AG09319 (cell line): ENCODE measurements at regions not wholly inside any gene's neighbourhood (a gene's known extent, or its start where the extent isn't known, plus 50 kb on each side); places are given as distances from the start of the nearest gene placed in this dataset.

Source experiments
- DNase-seq: peaks from one replicate; pipeline ENCODE4 v3.0.0-alpha.2; 2010; ENCODE audit warnings: low read depth; ENCODE audit errors: extremely low read depth
- TF ChIP-seq, protein P1 (sequence below): IDR thresholded peaks from 2 replicates; pipeline ENCODE4 v1.5.1; 2011; ENCODE audit warnings: low read depth, mild to moderate bottlenecking, inconsistent platforms, low read length, moderate library complexity

DNA sequence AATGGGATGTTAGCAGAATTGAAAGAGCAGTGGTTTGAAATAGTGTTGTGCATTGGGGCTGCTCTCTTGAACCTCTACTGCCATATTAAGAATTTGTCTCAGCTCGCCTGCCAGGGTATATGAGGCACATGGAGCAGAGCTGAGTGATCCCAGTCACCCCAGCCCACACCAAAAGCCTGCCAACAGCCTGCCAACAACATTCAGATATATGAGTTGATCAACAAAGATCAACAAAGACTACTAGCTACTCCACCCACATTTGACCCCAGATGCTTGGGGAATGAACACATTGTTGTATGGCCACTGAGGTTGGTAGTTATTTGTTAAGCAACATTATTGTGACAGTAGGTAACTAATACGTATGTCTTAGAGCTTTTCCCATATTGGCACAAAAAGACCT is 570.9 kb upstream of the IL12A start:
- no peak for DNase-seq
- TF ChIP-seq, protein P1, sequence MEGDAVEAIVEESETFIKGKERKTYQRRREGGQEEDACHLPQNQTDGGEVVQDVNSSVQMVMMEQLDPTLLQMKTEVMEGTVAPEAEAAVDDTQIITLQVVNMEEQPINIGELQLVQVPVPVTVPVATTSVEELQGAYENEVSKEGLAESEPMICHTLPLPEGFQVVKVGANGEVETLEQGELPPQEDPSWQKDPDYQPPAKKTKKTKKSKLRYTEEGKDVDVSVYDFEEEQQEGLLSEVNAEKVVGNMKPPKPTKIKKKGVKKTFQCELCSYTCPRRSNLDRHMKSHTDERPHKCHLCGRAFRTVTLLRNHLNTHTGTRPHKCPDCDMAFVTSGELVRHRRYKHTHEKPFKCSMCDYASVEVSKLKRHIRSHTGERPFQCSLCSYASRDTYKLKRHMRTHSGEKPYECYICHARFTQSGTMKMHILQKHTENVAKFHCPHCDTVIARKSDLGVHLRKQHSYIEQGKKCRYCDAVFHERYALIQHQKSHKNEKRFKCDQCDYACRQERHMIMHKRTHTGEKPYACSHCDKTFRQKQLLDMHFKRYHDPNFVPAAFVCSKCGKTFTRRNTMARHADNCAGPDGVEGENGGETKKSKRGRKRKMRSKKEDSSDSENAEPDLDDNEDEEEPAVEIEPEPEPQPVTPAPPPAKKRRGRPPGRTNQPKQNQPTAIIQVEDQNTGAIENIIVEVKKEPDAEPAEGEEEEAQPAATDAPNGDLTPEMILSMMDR = no peak

- DNase-seq = no peak
- TF ChIP-seq, protein P1 = no peak
Observed at GRCh38 chr3:159418571-159419526, 569.8 kb upstream of the IL12A start.

- TF ChIP-seq, protein P1 = no peak
- no peak for DNase-seq
Observed at GRCh38 chr3:159429702-159430101, 558.9 kb upstream of the IL12A start.

DNA sequence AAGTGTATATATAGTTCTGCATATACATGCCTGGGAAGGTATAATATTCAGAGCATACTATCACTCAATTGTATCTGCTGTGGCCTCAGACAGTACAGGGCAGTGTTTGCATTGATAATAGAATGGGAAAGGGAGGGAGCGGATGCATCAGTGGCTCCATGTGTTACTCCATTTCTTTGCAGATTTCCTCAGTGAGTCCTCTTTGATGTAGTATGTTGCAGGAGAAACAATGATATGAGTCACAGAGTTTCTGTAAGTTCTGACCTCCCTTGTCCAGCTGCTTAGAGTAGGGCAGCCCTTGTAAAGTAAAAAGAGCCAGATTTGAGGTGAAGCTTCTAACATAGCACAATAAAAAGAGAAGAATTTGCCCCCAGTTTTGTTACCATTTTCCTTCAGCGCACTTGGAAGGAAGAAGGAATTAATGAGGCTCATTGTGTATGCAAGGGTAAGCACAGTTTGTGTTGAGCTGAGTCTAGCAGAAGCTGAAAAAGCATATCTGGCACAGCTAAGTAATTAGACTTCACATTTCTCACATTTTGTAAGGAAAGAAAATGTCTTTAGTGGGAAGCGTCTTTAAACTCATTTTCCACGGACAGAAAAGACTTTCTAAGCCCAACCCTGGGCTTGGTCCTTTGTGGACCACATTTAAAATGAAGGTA is 555.8 kb upstream of the IL12A start:
- TF ChIP-seq, protein P1 = no peak
- DNase-seq = no peak

- TF ChIP-seq, protein P1 = no peak
- no peak for DNase-seq
Observed at GRCh38 chr3:159439346-159439745, 549.3 kb upstream of the IL12A start.

- TF ChIP-seq, protein P1 = no peak
- no peak for DNase-seq
Observed at GRCh38 chr3:159441279-159441678, 547.4 kb upstream of the IL12A start.

GRCh38 chr3:159443266-159443665 is 545.4 kb upstream of the IL12A start:
- DNase-seq = no peak
- TF ChIP-seq, protein P1 = no peak
